ENCODE measurements at regions not wholly inside any gene's neighbourhood (a gene's known extent, or its start where the extent isn't known, plus 50 kb on each side); places are given as distances from the start of the nearest gene placed in this dataset.
"Not testable (repeated sequence)": the region's sequence is repeated elsewhere in the genome, so short reads cannot be mapped to it uniquely, and the experiment has no call there.

DNA sequence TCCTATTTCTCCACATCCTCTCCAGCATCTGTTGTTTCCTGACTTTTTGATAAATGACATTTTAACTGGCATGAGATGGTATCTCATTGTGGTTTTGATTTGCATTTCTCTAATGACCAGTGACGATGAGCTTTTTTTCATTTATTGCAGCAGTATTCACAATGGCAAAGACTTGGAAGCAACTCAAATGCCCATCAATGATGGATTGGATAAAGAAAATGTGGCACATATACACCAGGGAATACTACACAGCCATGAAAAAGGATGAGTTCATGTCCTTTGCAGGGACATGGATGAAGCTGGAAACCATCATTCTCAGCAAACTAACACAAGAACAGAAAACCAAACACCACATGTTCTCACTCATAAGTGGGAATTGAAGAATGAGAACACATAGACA, 329.0 kb upstream of the DAB2 start:
- DNase-seq (ENCODE audit: low read depth), result not testable (repeated sequence)

- no peak for DNase-seq (ENCODE audit: low read depth)
These were observed 325.9 kb upstream of the DAB2 start for GRCh38 chr5:39750661-39751060.

GRCh38 chr5:39742916-39743315, 318.1 kb upstream of the DAB2 start:
- DNase-seq (ENCODE audit: low read depth), result no peak

GRCh38 chr5:39740404-39740803, 315.6 kb upstream of the DAB2 start:
- no peak for DNase-seq (ENCODE audit: low read depth)

DNA sequence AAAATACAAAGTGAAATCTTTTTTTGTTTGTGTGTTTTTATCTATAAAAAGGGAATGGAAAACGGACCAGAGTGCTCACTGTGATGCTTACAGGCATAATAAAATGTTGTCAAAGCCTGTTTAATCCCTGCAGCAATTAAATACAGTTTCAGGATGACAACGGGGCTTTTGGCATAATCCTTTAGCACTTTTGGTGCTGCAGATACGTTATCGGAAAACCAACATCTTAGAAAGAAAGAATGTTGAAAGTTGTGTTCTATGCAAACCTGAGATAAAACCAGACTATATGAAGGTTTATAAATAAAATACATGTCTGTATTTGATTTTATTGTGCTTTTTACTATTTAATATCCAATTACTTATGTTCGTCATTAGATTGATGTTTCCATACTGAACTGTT, 307.4 kb upstream of the DAB2 start:
- no peak for DNase-seq (ENCODE audit: low read depth)

DNA sequence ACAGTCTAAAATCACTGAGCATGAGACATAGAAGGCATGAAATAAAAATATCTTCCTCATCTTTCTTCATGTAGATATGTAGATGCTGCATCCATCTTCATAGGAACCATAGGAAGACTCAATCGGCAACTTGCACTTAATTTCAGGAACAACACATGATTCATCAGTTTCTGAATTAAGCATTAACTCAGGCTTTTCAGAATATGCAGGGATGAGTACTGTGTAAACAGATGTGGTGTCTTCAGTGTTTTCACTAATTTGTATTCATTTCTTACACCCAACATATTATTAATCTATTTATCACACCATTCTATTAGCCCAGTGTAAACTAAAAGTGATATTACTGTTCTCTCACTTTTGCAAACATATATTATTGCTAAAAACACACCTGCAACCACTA, 305.9 kb upstream of the DAB2 start:
- no peak for DNase-seq (ENCODE audit: low read depth)

DNA sequence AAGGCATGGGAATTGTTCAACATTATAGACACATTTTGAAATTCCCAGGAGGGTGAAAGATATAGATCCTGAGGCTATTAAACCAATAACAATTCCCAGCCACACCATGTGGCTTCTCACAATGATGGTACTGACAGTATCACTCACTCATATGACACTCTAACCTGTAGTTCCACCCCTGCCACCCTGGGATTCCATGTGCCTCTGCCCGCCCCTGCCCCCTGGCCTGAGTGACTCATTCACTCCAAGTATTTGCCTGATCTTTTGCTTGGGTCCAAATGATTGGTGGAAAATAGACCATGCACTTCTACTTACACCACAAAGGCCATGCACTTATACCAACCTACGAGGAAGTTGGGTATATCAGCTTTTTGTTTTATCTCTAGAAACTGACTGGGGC, 305.2 kb upstream of the DAB2 start:
- no peak for DNase-seq (ENCODE audit: low read depth)

- DNase-seq (ENCODE audit: low read depth), result no peak
These were observed 301.7 kb upstream of the DAB2 start for GRCh38 chr5:39726467-39726866.

- DNase-seq (ENCODE audit: low read depth), result no peak
These were observed 296.6 kb upstream of the DAB2 start for GRCh38 chr5:39721394-39721793.

DNA sequence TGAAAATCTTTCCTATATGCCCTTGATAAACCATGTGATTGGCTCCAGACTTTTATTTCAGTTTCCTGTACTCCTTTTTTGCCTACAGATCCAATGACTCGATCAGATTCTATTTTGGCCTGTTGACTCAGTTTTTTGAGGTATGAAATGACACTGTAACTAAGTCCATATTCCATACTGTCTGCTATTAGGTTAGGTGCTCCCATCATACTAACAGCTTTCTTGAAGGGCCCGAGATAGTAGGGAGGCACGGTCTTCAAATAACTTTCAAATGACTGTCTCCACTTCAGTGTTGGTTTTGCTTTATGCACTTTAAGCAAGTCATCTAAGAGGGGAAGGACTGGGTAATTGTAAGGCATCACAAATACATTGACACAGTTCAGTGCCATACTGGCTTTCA, 295.4 kb upstream of the DAB2 start:
- no peak for DNase-seq (ENCODE audit: low read depth)

GRCh38 chr5:39717176-39717897, 292.6 kb upstream of the DAB2 start:
- DNase-seq (ENCODE audit: low read depth), result no peak

DNA sequence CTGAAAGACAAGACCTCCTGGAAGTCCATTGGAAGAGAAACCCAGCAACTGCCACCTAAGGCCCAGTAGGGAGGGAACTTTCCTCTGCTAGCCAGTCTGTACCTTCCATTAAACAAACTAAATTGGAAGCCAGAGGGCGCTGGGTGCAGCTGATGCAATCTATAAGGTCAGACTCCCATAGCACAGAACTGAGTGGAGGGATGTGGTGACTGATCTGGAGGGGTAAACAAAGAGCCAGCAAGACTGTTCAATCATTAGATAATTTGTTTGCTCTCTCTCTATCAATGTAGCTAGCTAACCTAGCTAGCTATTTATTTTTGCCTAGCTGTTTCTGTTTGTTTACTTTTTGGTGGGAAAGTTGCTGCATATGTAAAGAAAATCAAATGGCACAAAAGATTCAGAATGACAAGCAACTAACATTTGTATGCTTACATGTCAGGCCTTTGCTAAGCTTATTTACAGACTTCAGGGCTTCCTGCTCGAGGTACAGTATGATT, 291.8 kb upstream of the DAB2 start:
- DNase-seq (ENCODE audit: low read depth), result no peak

- DNase-seq (ENCODE audit: low read depth), result no peak
These were observed 289.4 kb upstream of the DAB2 start for GRCh38 chr5:39714036-39714698.

DNA sequence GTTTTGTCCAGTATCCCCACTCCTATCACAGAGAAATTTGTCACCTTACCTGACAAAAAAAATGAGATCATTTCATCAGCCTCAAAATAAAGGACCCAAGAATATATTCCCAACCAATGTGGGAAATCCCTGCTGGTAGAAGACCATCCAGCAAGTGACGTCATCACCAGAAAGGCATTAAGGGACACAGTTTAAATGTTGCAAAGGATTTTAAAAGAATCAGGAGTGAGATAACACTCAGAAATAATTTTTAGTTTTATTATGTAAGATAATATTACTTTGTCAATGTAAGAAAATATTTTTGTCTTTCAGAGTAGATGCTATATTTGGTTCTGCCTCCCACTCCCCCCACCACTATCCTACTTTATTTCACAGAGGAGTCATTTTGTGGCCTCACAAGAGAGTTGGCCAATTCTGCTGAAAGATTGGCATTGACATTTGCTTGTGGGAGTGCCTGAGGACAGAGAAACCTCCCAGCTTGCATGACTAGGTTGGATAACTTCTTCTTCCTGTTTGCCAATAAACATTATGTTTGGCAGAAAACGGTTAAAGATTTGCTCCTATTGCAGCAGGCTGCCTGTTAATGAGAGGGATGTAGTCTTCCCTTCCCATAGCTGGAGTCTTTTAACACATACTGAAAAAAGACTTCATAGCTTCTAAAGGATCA, 288.6 kb upstream of the DAB2 start:
- no peak for DNase-seq (ENCODE audit: low read depth)

DNA sequence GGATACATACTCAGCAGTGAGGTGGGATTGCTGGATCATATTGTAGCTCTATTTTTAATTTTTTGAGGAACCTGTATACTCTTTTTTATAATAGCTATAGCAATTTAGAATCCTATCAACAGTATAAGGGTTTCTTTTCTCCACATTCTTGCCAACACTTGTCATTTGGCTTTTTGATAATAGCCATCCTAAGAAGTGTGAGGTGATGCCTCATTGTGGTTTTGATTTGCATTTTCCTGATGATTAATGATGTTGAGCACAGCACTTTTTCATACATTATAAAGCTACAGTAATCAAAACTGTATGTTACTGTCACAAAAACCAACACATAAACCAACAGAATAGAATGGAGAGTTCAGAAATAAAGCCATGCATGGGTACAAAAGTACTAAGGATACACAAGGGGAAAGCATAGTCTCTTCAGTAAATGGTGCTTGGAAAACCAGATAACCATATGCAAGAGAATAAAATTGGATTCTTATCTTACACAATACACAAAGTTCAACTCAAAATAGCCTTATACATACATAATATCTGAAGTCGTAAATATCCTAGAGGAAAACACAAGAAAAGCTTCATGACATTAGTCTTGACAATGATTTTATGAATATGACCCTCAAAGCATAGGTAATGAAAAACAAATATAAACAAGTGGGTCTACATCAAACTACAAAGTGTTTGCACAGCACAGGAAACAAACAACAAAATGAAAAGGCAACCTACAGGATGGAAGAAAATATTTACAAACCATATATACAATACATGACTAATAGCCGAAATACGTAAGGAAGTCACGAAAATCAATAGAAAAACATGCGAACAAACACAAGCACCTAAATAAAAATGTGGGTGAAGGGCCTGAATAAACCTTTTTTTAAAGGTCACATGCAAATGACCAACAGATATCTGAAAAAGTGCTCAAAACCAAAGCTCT, 287.8 kb upstream of the DAB2 start:
- no peak for DNase-seq (ENCODE audit: low read depth)

- no peak for DNase-seq (ENCODE audit: low read depth)
These were observed 287.0 kb upstream of the DAB2 start for GRCh38 chr5:39711821-39712220.

DNA sequence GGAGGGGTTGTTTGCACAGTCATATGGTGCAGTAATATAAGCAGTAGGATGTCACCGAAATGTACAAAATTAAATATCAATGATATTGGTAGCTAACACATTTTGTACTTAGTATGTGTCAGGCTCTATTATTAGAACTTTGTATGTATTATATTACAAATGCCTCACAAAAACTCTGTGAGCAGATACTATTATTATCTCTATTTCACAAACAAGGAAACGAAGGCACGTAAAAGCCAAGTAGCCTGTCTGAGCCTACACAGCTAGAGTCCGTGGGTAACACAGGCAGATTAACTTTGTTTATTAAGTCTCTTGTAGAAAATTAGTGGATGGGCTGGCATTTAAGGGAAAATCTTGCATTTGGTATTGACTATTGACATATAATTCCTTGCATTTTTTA, 284.3 kb upstream of the DAB2 start:
- DNase-seq (ENCODE audit: low read depth), result no peak

DNA sequence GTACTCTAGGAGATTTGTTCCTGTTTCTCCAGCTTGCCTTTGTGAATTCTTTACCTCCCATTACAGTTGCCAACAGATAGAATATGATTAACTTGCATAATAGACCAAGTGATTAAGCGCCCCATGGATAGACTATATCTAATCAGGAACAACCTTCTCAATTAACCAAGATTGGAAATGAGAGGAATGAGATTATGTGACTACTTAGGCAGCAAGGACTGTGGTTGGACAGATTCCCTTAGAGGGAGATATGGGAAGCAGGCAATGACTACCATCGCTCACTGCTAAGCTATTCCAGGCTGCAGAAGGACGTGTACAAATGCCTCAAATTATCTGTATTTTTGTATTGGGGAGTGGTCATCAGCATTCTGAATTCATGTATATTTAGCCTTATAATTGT, 278.1 kb upstream of the DAB2 start:
- DNase-seq (ENCODE audit: low read depth), result no peak

DNA sequence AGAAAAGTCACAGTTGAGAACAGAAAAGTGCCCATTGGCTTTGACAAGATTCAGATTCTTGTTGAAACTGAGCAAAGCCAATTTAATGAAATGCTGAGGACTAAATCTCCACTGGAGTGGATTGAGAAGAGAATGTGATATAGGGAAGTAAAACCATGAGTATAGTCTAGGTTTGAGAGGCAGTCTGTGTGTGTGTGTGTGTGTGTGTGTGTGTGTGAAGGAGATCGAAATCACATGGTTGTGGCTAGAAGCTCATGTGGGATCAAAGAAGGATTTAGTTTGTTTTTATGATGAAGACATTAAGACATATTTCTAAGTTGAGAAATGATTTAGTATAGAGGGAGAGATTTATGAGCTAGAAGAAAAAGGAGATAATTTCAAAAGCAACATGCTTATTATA, 275.7 kb upstream of the DAB2 start:
- no peak for DNase-seq (ENCODE audit: low read depth)

DNA sequence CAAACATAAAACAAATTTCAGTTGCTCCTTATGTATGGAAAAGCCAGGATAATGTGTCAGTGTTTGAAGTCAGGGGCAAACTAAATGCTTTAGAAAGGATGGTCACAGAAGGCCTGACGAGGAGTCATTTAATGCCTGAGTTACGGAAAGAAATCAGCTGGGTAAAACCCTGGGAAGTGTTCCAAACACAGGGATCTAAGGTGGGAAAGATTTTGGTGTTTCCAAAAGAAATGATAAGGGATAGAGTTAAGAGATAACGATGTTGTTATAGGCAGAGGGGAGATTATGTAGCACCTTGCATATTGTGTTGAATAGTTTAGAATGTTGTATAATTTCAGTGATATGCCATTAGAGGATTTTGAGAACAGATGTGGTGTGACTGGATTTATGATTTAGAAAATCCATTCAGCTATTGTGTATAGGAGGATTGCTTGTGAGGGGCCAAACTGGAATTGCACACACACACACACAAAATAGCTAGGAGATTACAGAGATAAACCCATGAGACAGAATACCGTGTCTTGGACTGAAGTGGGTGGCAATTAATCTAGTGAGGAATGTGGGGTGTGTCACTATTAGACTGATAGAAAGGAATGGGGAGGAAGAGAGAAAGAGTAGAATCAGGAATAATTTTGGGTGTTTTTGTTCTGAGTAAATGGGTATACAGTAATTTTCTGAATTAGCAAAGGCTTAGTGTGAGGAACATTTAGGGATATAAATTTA, 274.2 kb upstream of the DAB2 start:
- no peak for DNase-seq (ENCODE audit: low read depth)

DNA sequence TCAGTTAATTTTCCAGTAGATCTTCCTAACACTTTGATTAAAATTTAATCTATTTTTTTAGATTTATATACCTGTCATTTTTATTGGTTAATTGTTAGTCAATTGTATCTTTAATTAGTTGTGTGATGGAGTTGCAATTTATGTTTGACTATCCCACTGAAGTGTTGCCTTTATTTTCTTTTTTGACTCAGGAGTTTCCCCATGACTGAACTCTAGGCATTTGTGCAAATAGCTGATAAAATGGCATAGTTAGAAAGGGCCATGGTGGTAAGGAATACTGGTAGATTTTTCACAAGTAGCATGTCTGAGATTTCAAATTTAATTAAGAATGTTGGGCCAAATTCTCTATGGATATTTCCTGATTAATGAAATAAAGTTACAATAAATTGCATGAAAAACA, 273.1 kb upstream of the DAB2 start:
- DNase-seq (ENCODE audit: low read depth), result no peak

Measured in stimulated activated CD8-positive, alpha-beta memory T cell treated with anti-CD3 and anti-CD28 coated beads, Interleukin-15, amount 100 ng/mL, for 1 hour (primary cell).